ENCODE measurements at regions not wholly inside any gene's neighbourhood (a gene's known extent, or its start where the extent isn't known, plus 50 kb on each side); places are given as distances from the start of the nearest gene placed in this dataset.

DNA sequence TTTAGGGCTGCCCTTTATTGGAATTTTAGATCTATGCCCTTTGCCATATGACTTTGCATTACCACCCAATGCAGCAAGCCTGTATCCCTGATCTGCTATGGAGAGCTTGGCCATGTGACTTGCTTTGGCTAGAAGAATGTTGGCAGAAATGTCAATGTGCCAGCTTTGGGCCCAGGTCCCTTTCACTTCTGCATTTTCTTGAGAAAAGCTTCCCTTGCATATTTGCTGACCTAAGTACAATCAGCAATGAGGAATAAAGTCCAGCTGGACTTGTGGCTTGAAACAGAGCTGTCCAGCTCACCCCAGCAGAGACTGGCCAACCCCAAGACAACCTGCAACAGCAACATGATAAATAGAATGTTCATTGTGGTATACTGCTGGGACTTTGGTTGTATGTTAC, 135.9 kb downstream of the PAH start:
- no peak for DNase-seq

DNA sequence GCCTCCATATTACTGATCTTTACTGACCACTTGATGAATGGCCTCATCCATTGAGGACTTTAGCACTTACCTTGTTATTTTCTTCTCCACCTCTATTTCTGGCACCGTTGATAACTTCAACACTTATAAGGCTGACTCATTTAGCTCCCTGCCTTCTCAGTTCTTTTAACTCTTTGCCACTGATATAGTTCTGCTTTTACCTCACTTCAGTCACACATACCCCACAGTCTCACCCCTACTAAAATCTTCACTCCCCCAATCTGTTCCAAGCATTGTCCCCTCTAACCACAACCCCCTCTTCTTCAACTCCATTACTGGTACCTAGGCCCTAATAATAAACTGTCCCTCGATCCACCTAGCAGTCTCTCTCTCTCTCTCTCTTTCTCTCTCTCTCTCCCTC, 141.0 kb downstream of the PAH start:
- no peak for DNase-seq

DNA sequence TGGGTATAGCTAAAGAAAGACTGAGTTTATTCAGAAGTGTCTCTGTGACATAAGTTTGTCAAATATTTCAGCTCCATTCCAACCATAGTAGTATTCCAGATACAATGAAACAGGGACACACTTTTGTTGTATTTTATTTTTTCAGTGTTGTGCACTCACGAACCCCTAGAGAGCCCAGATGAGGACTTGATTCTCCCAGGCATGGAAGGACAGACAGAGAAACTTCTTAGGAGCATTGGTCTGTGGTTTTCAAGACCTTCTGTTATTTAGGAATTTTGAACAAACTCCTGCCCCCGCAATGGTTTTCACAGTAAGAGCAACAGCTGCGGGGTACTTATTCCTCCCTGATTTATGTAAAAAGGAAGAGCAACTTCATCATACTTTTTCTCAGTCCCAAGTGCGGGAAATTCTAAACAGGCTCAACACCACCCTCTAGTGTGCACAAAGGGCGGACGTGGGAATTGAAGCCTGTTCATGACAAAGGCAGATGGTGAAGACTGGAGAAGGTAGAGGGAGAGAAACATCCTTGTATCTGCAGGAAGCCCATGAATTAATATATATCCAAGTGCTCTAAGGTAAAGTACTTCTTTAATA, 147.6 kb downstream of the PAH start:
- peak; percentile 1 for DNase-seq

DNA sequence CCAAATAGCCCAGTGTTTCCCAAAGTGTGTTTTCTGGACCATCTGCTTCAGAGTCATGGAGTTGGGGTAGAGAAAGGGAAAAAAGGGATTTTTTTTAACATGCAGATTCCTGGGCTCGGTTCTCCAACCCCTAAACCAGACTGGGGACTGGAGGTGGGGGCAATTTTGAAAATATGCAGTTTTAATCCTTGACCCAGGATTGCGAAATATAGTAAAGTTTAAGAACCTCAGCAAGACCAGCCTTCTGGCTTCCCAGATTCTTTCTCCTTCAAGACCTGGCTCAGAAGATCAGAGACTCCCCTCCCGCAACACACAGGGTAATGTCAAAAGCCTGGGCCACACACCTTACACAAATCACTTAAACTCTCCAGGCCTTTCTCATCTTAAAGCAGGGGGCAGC, 150.1 kb downstream of the PAH start:
- no peak for DNase-seq

DNA sequence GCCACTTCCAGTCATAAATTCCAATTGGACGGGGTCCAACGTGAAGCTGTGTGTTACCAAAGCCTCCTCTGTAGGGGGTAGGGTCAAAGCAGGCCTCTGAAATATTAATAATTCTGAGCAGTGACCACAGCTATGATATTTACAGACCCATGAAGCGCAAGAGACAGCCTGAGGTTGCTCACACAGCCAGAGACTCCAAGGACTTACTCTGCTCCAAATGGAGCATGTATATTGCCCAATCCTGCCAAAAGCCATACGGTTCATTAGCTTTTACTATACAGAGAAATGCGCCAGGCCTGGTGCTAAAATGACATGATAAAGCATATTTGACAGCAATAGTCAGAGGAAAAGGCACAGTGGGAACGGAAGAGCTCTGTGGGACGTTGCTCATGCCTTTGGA, 151.3 kb downstream of the PAH start:
- DNase-seq = no peak

DNA sequence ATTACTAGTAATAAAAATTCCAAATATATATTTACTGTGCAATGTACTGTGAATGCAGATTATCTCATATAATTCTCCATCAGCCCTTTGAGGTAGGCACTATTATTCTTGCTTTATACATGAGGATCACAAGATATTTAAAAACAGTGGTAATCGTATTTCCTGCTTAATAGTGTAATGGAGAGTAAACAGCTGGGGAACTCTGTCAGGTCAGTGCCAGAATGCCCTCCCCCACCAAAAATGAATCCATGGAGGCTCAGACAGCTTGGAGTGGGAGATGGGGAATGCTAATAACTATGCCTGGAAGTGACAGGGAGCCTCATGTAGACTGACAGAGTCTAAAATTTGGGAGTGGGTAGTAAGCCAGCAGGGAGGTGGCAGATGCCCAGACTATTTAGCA, 153.6 kb downstream of the PAH start:
- no peak for DNase-seq

DNA sequence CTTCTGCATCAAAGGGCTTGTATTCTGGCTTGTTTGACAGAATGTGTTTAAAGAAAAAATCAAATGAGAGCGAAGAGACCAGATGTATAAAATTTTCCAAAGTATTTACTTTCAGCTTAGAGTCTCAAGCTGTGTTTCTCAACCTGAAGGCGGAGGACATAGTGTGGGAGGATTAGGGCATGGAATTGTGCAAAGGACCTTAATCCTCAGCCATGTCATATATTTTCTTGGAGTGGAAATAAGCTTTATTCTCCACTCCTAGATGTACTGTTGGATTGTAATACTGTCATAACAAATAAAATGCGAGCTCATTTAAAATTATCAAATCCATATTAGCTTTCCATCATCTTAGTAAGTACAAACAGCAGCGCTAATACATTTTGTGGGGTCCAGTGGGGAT, 154.0 kb downstream of the PAH start:
- no peak for DNase-seq

DNA sequence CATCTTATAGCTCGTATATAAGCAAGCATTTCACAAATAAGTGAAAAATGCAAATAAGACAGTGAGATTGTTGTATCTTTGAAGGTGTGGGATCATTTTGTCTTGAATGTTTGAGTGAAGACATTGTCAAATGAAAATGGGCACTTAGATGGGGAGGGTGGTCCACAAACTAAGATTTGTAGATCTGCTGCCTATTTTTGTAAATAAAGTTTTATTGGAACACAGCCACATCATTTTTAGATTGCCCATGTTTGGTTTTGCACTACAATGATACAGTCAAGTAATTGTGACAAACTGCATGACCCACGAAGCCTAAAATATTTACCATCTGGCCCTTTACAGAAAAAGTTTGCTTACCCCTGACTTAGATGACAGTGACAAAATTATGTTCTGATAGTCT, 156.7 kb downstream of the PAH start:
- DNase-seq = no peak

DNA sequence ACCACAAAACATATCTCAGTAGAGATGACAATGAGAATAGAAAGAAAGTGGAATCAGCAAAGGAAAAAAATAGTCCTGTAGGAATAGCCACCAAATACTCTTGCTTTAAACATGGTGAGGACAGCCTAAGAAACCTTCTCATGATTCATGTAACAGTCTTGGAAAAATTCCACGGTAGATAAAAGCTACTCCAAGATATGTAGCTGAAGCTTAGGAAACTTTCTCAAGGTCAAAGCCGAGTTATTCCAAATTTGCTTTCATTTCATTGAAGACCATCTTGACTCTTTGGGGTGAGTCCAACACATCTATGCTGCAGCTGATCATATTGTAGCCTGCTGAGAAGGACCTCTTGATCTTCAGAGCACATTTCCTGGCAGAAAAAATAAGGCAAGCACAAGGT, 157.6 kb downstream of the PAH start:
- no peak for DNase-seq

DNA sequence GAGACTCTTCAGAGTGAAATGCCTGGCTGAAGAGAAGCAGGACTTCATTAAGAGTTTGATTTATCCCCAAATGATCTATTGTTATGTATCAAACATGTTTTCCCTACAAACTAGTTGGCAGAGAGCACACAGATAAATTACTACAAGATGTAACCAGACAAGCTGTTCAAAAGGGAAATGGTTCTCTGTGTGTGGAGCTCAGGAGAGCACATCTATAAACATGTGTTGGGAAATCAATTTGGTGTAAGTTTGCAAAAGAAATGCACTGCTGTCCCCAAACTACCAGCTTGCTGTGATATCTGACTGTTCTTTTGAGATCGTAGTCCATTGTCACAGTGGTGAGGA, 159.2 kb downstream of the PAH start:
- DNase-seq = no peak

DNA sequence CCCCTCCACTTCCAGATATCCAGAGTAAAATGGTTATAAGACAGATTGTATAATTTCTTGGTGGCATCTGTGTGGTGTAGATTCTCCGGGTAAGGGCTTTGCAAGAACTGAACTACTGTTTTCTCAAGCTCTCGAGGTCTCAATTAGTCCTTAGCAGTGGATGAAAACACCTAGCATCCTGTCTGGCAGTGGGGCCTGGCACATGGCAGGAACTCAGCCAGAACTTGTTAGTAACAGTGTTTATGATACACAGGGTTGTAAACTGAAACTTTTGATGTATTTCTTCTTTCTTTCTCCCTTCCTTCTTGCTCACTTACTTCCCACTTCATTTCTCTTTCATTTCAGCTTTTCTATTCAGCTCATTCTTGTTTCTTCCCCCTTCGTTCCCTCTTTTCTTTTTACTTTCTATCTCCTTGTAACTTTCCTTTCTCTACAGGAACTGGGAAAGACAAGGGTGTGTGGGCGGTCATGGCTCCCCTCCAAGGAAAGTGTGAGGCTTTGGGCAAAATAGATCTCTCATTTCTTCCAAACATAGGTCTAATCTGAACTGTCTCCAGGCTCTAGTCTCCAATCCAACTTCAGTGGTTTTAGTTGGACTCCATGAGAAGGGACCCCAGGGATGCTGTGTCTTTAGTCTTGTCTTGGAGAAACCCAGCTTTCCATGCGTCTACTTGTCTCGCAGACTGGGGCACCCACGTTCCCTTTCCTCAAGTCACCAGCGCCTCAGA, 159.7 kb downstream of the PAH start:
- no peak for DNase-seq

DNA sequence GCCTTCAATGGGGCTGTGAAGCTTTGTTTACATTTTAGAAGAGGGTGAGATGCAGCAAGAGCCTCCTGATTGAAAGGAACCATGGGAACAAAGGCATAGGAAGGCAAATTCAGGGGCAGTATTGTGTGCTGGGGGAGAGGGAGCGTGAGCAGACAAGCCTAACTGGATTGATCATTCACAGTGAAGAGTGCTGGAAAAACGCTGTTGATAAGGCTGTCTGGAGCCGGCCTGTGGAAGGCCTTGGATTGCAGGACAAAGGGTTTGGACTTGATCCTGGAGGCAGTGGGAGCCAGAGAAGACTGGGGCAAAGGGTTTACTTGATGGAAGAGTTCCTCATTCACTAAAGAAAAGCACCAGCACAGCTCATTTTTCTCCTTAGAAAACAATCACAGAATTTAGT, 160.5 kb downstream of the PAH start:
- no peak for DNase-seq

DNA sequence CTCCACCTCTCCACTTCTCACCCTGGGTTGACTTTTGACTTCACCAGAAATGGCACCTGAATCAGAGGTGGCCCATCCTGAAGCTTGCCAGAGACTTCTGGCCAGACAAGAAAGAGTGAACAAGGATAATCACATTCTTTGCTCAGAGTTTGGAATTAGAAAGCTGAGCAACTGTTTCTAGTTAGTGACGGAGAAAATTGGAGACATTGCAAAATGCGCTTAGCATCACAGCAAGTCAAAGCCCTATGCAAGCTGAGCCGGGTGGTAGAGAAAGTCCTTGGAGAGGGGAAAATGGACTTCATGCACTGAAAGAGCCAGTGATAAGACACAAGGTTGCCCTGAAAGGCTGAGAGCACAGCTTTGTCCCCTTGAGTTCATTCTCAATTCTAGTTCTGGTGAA, 161.8 kb downstream of the PAH start:
- no peak for DNase-seq

DNA sequence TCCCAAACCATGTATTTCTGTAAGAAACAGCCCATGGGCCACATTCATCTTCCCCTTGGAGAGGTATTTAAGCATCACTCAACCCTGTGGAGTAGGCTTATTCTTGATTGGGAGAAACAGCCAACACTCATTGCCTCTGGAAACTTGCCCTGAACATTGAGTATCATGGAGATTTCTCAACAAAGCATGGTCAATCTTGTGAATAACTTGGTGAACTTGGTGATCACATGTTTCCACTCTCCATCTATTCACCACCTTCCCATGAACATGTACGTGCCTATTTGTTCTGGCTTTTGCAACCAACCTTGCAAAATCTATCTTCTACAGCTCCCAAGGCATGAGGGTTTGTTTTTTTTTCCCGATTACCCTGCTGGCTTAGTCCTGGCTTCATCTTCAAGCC, 163.2 kb downstream of the PAH start:
- DNase-seq = no peak

DNA sequence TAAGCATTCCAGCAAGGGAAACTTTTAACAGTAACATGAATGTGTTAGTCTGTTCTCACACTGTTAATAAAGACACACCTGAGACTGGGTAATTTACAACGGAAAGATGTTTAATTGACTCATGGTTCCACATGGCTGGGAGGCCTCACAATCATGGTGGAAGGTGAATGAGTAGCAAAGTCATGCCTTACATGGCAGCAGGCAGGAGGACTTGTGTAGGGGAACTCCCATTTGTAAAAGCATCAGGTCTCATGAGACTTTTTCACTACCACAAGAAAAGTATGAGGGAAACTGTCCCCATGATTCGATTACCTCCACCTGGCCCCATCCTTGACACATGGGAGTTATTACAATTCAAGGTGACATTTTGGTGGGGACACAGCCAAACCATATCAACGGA, 168.3 kb downstream of the PAH start:
- DNase-seq = no peak

DNA sequence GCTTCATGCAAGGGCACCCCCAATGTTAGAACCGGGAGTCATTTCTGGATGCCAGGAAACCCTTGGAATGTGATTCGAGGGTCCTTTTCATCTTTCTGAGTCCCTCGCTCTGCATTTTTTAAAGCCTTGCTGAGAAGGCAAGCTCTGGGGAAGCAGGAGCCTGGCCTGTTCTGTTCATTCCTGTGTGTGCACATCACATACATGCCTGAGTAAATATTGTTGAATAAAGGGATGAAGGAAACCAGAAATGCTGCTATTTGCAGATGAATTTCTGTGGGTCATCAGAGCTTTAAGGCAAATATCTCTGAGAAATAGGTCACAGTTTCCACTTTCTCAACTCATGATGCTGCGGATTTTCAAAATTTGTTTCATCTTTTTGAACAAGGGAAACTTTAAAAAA, 170.1 kb downstream of the PAH start:
- DNase-seq = no peak

DNA sequence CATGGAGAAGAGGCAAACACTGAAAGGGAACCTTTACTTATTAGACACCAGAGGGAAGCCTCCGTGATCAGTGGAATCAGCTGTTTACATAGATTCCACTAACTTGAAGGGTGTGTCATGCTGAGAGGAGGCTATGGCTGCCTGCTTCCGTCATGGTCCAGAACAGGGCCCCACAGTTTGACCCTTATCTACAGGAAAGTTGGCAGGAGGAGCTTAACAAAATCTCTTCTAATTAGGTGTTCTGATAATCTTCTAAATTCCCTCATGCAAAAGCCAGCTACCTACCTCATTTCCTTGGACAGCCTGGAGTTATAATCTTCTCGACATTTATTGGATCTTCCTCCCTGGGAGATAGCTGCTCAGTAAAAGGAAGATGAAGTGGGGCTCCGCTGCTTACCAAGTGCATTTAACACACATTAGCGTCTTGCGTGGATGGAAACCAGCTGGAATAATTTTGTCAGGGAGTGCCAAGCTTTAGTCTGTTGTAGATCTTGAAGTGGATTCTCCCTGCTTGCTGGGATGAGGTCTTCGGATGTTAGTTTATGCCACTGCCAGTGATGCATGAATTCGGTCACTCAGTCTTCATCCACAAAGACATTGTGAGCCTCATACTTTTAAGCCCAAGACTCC, 171.0 kb downstream of the PAH start:
- DNase-seq = no peak

DNA sequence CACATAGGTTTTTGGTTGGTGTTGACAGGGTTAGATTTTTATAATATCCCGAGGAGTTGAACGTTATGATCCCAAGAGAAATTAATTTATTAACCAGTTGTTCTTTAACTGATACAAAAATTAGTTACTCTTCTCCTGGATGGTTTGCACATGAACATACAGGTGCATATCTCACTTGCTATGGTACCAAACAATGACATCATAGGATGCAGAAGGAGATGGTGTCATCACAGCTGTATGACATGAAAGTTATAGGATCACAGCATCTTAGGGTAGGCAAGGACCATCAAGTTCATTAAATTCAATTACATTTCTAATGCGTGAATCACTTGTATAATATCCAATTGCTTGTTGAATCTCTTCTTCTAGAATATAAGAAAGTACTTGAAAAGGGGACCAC, 175.8 kb downstream of the PAH start:
- no peak for DNase-seq

DNA sequence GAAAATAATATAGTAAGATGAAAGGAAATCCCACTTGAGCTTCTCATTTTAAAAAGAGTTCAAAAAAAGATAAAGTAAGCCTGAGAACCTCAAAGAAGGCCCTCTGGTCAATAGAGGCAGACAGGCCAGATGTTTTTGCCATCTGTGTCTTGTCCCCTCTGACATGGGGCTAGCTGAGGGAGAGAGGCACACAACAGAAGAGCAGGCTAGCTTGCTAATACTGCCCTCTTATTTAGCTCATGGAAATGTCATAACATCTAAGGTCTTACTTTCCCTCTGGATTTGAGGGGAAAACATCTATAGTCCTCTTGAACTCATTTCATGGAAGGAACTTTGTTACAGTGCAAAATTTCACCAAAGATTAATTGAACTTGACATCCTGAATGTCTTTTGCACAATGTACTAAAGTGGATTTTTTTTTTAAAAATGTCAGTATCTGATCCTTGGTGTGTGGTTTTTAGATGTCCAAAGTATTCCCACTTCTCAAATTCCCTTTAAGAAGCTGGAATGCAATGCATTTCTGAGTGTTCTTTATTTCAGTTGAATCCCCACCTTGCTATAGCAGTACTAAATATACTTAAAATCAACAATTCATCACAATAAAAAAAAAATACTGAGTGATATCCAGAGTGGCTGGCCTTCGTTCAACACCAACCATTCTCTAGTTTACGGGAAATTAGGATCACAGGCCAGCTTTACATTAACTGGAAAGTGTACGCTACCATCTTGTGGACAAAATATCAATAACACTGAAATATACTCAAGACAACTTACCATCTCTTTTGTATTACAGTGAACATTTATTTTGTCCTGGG, 176.7 kb downstream of the PAH start:
- no peak for DNase-seq

DNA sequence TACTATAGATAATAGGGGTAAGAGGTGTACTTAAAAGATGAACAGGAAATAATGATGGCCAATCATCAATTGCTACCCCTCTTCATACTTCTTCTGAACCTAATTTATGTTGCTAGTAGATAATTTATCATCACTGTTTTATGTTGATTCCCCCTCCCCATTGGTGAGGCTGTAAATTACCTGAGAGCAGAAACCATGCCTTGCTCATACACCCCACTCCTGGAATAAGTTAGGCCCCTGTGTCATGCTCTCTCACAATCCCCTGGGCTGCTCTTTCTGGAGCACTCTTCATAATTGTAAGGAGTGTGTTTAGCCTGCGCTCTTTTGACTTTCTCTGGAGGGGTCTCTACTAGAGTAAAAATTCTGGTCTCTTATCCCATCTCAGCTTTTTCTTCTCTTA, 180.7 kb downstream of the PAH start:
- no peak for DNase-seq

DNA sequence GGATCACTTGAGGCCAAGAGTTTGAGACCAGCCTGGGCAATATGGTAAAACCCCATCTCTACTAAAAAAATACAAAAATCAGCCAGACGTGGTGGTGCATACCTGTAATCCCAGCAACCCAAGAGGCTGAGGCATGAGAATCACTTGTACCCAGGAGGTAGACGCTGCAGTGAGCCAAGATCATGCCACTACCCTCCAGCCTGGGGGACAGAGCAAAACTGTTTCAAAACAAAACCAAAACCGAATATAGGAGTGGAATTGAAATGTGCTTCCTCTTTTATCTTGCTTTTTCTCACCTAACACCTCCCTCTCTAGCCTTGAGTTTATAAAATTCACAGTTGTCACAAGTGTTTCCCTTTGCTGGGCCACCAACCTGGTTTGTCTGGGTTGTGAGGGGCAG, 181.9 kb downstream of the PAH start:
- DNase-seq = no peak

DNA sequence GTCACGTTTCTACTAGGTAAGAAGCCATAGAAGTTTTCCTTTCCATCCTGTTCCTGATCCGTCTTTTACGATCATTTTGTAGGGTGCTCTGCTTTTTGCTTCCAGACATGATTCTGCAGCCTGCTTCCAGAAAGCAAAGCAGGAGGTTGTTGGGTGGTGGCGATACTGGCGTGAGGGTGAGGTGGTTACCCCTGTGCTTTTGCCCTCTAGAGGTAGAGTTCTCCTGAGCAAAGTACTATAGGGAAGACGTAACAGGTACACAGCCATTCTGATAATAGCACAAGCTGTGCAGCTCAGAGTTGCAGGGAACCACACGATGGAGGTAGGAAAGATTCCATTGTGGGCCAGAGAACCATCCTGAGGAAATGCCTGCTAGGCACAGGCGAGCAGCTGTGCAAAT, 186.0 kb downstream of the PAH start:
- no peak for DNase-seq

DNA sequence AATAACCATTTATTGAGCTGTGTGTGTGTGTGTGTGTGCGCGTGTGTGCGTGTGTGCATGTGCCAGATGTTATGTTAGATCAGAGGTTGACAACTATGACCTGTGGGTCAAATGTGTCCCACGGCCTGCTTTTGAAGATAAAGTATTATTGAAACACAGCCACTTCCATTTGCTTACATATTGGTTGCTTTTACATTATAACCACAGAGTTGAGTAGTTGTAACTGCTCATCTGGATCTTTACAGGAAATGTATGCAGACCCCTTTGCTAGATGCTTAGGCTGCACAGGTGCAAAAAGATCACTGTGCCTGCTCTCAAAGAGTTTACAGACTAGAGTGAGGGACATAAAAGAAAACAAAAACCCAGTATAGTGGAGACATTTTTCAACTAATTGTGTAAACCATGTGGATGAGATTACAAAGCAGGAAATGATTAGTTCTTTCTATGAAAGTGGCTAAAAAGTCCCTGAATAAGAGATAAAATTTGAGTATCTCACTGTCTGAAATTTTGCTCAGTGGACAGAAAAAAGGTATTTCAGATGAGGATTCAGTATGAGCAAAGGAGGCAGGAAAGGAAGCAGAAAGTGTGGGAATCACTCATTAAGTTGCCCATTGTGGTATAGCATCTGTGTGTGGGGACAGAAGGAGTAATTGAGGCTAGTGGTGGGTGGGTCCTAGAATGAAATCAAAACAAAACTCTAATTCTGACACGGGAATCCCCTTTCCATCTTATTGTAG, 188.4 kb downstream of the PAH start:
- no peak for DNase-seq
